A673 (cell line): ENCODE measurements at regions not wholly inside any gene's neighbourhood (a gene's known extent, or its start where the extent isn't known, plus 50 kb on each side); places are given as distances from the start of the nearest gene placed in this dataset.

Experiments used
- EZH2 ChIP-seq: fragments of 200-600 bp; sonication (generic); IDR thresholded peaks from 2 replicates; pipeline ENCODE4 v1.6.1; 2017; ENCODE audit warnings: borderline replicate concordance, low read depth, mild to moderate bottlenecking, mixed read lengths, antibody characterized with exemption, low read length; ENCODE audit not compliant: poor library complexity, severe bottlenecking
- TF ChIP-seq, protein P1 (sequence below): fragments of 300-800, 200-600 bp; sonication (generic); conservative IDR thresholded peaks from 2 replicates; pipeline ENCODE4 v1.5.1; 2017; ENCODE audit warnings: low read depth, mild to moderate bottlenecking, antibody characterized with exemption, low read length, moderate library complexity, mixed read lengths

DNA sequence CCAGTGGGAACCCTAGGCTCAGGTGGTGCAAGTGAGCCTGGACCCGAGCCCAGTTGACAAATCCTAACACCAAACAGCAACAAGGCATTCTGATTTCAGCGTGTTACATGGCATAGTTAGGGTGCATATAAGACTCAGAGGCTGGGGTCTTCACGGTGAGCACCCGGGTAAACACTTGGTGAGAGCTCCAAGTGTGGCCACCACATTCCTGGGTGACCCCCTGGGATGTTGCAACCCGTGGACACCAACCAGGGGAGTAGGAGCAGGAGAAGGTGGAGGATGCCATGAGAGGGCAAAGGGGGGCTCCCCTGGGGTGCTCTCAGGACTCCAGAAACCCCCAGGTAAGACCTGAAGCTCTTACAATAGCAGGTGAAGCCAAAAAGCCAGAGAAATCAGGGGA, 69.9 kb upstream of the CDH5 start:
- TF ChIP-seq, protein P1, sequence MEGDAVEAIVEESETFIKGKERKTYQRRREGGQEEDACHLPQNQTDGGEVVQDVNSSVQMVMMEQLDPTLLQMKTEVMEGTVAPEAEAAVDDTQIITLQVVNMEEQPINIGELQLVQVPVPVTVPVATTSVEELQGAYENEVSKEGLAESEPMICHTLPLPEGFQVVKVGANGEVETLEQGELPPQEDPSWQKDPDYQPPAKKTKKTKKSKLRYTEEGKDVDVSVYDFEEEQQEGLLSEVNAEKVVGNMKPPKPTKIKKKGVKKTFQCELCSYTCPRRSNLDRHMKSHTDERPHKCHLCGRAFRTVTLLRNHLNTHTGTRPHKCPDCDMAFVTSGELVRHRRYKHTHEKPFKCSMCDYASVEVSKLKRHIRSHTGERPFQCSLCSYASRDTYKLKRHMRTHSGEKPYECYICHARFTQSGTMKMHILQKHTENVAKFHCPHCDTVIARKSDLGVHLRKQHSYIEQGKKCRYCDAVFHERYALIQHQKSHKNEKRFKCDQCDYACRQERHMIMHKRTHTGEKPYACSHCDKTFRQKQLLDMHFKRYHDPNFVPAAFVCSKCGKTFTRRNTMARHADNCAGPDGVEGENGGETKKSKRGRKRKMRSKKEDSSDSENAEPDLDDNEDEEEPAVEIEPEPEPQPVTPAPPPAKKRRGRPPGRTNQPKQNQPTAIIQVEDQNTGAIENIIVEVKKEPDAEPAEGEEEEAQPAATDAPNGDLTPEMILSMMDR: no peak
- TF ChIP-seq EZH2: no peak
